Activated CD8-positive, alpha-beta T cell treated with anti-CD3 and anti-CD28 coated beads for 36 hours (primary cell): ENCODE measurements at regions not wholly inside any gene's neighbourhood (a gene's known extent, or its start where the extent isn't known, plus 50 kb on each side); places are given as distances from the start of the nearest gene placed in this dataset.

Source experiments
- ATAC-seq: fragments of 200-7000 bp; cut with Tn5 transposase; one replicate; pipeline ENCODE4 v1.10.0; 2021; ENCODE audit warnings: mild to moderate bottlenecking, moderate library complexity
- CTCF ChIA-PET: fragments of 350-600 bp; sonication (Branson Sonifier 250); formaldehyde crosslinking; loops from one replicate; lab custom pipeline; 2021; ENCODE audit warnings: antibody characterized with exemption; lab: Charles Lee
- POLR2A ChIA-PET: fragments of 350-600 bp; sonication (Branson Sonifier 250); formaldehyde crosslinking; loops from one replicate; lab custom pipeline; 2021; ENCODE audit warnings: antibody characterized with exemption; lab: Charles Lee
- DNase-seq: peaks from one replicate; pipeline ENCODE4 v3.0.0-alpha.2; 2020
- H3K27ac Mint-ChIP-seq: one replicate; pipeline ENCODE4 v1.8.0; 2021; ENCODE audit warnings: mild to moderate bottlenecking, mixed read lengths
- H3K27me3 Mint-ChIP-seq: one replicate; pipeline ENCODE4 v1.8.0; 2021; ENCODE audit warnings: mixed read lengths
- H3K36me3 Mint-ChIP-seq: one replicate; pipeline ENCODE4 v1.8.0; 2021; ENCODE audit warnings: low read depth, mixed read lengths
- H3K4me1 Mint-ChIP-seq: one replicate; pipeline ENCODE4 v1.8.0; 2021; ENCODE audit warnings: low read depth, mixed read lengths
- H3K4me3 Mint-ChIP-seq: one replicate; pipeline ENCODE4 v1.8.0; 2021; ENCODE audit warnings: mild to moderate bottlenecking, moderate library complexity, mixed read lengths
- H3K9me3 Mint-ChIP-seq: one replicate; pipeline ENCODE4 v1.8.0; 2021; ENCODE audit warnings: mixed read lengths
- intact Hi-C: fragments of 100-400 bp; cut with micrococcal nuclease; formaldehyde crosslinking; loops from one replicate; pipeline ENCODE4 v1.10.0; 2022
- TF ChIP-seq, protein P1 (sequence below): fragments of 200-600 bp; IDR thresholded peaks from one replicate; pipeline ENCODE4 v1.8.0; 2022; ENCODE audit warnings: antibody characterized with exemption, mild to moderate bottlenecking

DNA sequence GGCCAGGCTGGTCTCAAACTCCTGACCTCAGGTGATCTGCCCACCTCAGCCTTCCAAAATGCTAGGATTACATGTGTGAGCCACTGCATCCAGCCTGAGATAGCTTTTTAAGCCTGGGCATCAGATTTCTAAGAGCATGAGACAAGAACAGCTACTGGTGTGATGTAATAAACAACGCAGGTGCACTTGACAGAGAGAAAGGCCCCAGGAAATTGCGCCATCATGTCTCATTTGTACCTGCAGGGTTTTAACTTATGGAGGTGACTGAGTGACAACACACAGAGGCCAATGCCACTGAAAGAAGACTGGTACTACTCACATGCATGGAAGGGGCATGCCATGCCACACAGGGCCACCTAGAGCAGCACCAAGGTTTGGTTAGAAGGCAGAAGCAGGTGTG is 209.4 kb downstream of the SP3 start:
- intact Hi-C loops = no loop called here
- Mint-ChIP-seq H3K4me3 (no peak overlapping the region), H3K9me3 (no peaks in the 10 kb centered on the region), H3K4me1 (no peaks in the 10 kb centered on the region), H3K27ac (no peak overlapping the region), H3K36me3 (no peaks in the 10 kb centered on the region), H3K27me3 (peaks cover 7% of the 10 kb centered on the region)
- POLR2A ChIA-PET = no interaction called here
- CTCF ChIA-PET = no interaction called here
- ATAC-seq (no peak), DNase-seq (no peak)
- TF ChIP-seq, protein P1, sequence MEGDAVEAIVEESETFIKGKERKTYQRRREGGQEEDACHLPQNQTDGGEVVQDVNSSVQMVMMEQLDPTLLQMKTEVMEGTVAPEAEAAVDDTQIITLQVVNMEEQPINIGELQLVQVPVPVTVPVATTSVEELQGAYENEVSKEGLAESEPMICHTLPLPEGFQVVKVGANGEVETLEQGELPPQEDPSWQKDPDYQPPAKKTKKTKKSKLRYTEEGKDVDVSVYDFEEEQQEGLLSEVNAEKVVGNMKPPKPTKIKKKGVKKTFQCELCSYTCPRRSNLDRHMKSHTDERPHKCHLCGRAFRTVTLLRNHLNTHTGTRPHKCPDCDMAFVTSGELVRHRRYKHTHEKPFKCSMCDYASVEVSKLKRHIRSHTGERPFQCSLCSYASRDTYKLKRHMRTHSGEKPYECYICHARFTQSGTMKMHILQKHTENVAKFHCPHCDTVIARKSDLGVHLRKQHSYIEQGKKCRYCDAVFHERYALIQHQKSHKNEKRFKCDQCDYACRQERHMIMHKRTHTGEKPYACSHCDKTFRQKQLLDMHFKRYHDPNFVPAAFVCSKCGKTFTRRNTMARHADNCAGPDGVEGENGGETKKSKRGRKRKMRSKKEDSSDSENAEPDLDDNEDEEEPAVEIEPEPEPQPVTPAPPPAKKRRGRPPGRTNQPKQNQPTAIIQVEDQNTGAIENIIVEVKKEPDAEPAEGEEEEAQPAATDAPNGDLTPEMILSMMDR = no peak

DNA sequence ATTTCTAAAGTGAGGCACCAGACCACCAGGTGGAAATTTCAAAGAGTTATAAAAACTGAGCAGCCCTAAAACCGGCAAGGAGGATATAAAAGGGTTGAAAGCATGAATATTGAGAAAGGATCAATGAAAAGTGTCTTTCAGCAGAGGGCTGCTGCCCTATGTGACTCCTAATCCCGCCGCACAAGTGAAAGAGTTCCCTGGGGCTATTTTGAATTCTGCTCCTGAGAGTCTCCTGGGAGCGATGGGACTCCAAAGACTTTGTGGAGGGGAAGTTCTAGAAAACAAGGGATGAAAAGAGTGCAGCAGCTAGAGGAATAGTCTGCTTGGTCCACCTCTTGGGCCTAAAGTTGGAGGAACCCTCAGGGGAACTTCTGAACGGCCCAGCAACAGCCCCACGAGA is 205.2 kb downstream of the SP3 start:
- Mint-ChIP-seq H3K27me3 (peaks cover 7% of the 10 kb centered on the region), H3K9me3 (no peaks in the 10 kb centered on the region), H3K4me3 (no peak overlapping the region), H3K27ac (no peak overlapping the region), H3K4me1 (no peaks in the 10 kb centered on the region), H3K36me3 (no peaks in the 10 kb centered on the region)
- DNase-seq = no peak
- CTCF ChIA-PET = no interaction called here
- POLR2A ChIA-PET = no interaction called here
- no peak for ATAC-seq
- intact Hi-C loops = no loop called here
- TF ChIP-seq, protein P1 = no peak

DNA sequence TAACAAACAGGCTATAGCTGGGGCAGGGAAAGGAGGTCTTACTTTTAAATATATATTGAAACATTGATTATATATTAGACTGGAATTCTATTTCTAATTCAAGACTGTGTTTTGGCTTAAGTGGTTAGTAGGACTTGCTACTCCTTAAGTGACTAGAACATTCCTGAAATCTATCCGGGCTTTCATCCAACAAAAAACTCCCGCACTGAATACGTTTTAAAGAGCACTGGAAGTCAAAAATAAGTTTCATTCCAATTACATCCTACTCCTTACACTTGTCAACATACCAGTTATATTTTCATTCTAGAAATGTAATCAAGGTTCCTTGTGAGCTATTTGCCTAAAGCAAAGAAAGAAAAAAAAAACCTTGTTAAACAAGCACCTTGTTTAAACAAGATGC is 204.6 kb downstream of the SP3 start:
- H3K4me1 Mint-ChIP-seq = no peaks in the 10 kb centered on the region
- ChIA-PET CTCF (no interaction called here), POLR2A (no interaction called here)
- TF ChIP-seq, protein P1 = no peak
- ATAC-seq = no peak
- H3K9me3 Mint-ChIP-seq = no peaks in the 10 kb centered on the region
- H3K27ac Mint-ChIP-seq = no peak overlapping the region
- DNase-seq = no peak
- no peaks in the 10 kb centered on the region for H3K36me3 Mint-ChIP-seq
- H3K27me3 Mint-ChIP-seq = peaks cover 7% of the 10 kb centered on the region
- no peak overlapping the region for H3K4me3 Mint-ChIP-seq
- intact Hi-C loops = no loop called here

DNA sequence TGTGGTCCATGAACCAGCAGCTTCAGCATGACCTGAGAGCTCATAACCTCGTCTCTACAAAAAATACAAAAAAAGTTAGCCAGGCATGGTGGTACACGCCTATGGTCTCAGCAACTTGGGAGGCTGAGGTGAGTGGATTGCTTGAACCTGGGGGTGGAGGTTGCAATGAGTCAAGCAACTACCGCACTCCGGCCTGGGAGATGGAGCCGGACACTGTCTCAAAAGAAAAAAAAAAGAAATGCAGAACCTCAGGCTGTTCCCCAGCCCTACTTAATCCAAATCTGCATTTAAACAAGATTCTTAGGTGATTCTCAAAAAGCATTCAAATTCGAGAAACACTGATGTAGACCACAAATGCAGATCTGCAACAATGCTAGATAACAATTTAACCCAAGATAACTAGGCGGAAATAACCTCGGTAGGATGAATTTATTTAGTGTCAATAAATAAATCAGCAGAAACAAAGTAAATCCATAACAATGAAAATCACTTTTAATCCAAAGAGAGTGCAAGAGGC is 203.5 kb downstream of the SP3 start:
- POLR2A ChIA-PET = no interaction called here
- CTCF ChIA-PET = interaction anchor here (1.5 kb wide), 1 partner anchor 9 kb away, joined by 4 read pairs; no protein-coding TSS in a partner anchor
- Mint-ChIP-seq H3K27me3 (peaks cover 7% of the 10 kb centered on the region), H3K27ac (no peak overlapping the region), H3K36me3 (no peaks in the 10 kb centered on the region), H3K4me3 (no peak overlapping the region), H3K9me3 (no peaks in the 10 kb centered on the region), H3K4me1 (no peaks in the 10 kb centered on the region)
- DNase-seq (no peak), ATAC-seq (no peak)
- TF ChIP-seq, protein P1 = no peak
- intact Hi-C loops = no loop called here

DNA sequence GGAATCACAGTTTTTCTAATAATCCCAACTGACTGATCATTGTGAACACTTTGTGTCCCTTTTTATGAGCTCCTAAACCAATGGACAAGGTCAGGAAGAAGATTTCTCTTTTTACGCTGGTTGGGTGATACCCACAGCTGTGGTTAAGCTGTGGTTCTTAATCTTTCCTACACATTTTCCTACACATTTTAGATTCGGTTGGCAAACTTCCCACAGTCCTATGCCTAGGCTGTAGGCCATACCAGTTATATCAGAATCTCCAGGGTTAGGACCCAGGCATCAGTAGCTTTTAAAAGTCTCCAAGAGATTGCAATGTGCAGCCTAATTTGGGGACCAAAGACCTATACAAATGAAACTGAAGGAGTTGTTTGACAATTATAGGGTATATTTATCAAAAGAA is 203.0 kb downstream of the SP3 start:
- Mint-ChIP-seq H3K9me3 (no peaks in the 10 kb centered on the region), H3K27me3 (peaks cover 7% of the 10 kb centered on the region), H3K36me3 (no peaks in the 10 kb centered on the region), H3K4me1 (no peaks in the 10 kb centered on the region), H3K4me3 (no peak overlapping the region), H3K27ac (no peak overlapping the region)
- CTCF ChIA-PET = interaction anchor here (1.1 to 1.5 kb wide), 2 partner anchors 8 to 30 kb away, joined by 3 to 4 read pairs; no protein-coding TSS in a partner anchor
- DNase-seq = no peak
- intact Hi-C loops = no loop called here
- ATAC-seq = no peak
- POLR2A ChIA-PET = no interaction called here
- TF ChIP-seq, protein P1 = no peak
